ENCODE measurements at regions not wholly inside any gene's neighbourhood (a gene's known extent, or its start where the extent isn't known, plus 50 kb on each side); places are given as distances from the start of the nearest gene placed in this dataset.
"Not testable (repeated sequence)": the region's sequence is repeated elsewhere in the genome, so short reads cannot be mapped to it uniquely, and the experiment has no call there.

DNA sequence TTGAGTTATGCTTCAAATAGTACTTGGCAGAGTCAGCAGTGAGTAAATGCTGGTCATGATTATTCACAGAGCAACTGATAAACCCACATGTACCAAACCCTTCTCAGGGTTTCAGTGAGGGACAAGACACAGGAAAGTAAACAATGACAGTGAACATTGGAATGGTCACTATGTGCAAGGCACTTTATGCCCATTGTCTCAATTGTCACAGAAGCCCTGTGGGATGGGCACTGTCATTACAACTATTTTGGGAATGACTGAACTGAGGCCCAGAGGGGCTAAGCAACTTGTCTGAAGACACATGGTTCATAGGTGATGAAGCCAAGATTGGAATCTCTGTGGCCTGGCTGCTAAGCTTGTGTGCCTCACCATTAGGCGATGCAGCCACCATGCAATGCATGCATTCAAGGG is 238.5 kb downstream of the RBM19 start:
- DNase-seq (ENCODE audit: extremely low read depth, low read depth), result peak; percentile 11

- DNase-seq (ENCODE audit: extremely low read depth, low read depth), result no peak
Measured at GRCh38 chr12:113726254-113726819, 239.8 kb downstream of the RBM19 start.

DNA sequence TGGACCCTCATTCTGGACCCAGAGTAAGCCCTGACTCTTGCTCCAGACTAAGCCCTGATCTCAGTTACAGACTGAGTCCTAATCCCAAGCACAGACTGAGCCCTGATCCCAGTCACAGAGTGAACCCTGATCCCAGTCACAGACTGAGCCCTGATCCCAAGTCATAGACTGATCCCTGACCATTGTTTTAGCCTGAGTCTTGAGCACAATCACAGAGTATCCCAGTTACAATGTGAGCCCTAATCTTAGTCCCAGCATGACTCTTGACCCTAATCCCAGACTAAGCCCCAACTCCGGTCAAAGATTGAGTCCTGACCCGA is 240.6 kb downstream of the RBM19 start:
- DNase-seq (ENCODE audit: extremely low read depth, low read depth), result no peak

GRCh38 chr12:113724794-113725556 is 241.2 kb downstream of the RBM19 start:
- no peak for DNase-seq (ENCODE audit: extremely low read depth, low read depth)

DNA sequence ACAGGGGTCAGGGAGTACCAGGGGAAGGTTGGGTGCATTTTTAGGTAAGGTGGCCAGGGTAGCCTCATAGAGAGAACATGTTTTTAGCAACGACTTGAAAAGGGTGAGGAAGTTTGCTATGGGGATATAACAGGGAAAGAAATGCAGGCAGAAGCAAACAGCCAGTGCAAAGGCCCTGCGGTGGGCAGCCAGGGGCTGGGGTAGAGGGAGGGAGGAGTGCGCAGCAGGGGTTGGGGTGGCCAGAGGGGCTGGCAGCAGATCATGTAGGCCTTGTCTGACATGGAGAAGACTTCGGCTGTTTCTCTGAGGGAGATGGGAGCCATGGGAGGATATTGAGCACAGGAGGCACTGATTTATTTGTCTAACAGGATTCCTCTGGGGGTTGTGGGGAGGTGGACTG is 242.5 kb downstream of the RBM19 start:
- no peak for DNase-seq (ENCODE audit: extremely low read depth, low read depth)

GRCh38 chr12:113722747-113723146 is 243.4 kb downstream of the RBM19 start:
- DNase-seq (ENCODE audit: extremely low read depth, low read depth), result no peak

DNA sequence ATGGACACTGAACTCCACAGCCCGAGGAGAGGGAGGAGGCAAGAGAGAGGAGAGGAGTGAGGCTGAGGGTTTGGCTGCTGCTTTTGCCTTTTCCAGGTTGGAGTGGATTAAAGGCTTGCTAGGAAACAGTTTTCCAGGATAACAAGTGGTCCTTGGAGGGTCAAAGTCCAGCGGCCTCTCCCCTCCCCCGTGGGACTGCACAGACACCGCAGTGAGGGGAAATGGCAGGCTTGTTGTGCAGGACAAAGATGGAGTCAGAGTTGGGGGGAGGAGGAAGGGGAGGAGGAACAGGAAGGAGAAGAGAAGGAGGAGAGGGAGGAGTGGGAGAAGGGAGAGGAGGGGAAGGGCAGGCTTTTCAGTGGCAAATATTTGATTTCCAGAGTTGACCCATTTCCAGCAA is 245.5 kb downstream of the RBM19 start:
- no peak for DNase-seq (ENCODE audit: extremely low read depth, low read depth)

DNA sequence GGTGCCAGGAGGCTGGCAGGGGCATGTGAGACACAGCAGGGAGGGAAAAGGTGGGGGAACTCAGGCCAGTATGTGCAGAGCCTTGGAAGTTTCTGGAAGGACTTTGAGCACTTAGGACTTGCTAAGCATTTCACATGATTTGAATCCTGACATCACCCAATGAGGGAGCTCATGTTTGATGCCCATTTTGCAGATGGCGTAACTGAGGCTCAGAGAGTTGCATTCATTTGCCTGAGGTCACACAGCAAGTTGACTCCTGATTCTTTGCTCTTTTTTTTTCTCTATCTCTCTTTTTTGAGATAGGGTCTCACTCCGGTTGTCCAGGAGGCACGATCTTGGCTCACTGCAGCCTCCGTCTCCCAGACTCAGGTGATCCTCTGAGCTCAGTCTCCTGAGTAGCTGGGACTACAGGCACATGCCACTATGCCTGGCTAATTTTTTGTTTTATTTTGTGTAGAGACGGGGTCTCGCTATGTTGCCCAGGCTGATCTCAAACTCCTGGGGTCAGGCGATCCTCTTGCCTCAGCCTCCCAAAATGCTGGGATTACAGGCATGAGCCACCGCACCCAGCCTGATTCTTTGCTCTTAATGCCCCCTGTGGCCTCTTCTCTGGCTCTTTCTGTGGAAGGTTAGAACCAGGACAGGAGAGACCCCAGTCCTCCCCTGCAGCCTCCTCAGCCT is 246.1 kb downstream of the RBM19 start:
- DNase-seq (ENCODE audit: extremely low read depth, low read depth), result no peak

DNA sequence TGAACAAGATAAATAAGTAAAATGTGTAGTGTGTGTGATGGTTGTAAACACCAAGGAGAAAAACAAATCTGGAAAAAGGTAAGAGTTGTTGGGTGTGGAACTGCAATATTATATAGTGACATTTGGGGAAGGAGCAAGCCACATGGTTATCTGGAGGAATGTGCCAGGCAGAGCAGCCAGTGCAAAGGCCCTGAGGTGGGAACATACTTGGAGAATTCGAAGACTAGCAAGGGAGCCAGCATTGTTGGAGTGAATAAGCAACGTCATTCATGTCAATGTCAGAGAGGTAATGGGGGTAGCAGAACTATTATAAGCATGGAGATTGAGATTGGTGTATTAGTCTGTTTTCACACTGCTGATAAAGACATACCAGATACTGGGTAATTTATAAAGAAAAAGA is 241.5 kb upstream of the LHX5 start:
- no peak for DNase-seq (ENCODE audit: extremely low read depth, low read depth)

DNA sequence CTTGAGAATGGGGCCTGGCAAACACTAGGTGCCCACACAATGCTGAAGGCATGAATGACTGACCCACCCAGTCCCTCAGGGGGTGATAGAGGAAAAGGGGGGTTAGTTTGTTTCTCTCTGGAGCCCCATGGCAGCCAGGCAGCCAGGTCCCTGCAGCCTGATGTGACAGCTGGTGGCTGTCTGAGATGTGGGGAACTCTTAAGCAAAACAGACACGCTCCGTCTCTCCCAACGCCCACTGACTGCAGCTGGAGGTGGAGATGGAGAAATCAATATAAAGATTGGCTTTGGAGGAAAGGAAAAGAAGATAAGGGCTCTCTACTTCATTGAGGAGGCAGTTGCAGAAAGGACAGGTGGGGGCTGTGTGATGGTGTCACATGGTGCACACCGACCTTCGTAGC is 240.8 kb upstream of the LHX5 start:
- DNase-seq (ENCODE audit: extremely low read depth, low read depth), result no peak

DNA sequence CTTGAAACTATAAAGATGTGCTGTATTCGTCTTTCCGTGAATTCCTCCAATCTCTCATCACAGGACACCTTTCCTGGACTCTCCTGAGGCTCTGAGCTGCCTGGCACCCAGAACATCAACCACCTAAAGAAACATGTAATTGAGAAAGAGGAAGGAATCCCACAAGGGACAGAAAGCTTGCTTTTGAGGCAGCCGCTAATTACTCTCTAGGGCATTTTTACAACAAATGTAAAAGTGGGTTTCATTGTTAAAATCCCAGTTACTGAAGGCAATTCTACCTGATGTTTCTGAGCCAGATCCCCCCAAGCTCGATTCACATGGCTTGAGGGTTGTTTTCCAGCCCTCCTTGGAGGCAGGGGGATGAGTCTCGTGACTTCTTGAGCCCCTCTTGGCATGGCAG is 238.5 kb upstream of the LHX5 start:
- no peak for DNase-seq (ENCODE audit: extremely low read depth, low read depth)

DNA sequence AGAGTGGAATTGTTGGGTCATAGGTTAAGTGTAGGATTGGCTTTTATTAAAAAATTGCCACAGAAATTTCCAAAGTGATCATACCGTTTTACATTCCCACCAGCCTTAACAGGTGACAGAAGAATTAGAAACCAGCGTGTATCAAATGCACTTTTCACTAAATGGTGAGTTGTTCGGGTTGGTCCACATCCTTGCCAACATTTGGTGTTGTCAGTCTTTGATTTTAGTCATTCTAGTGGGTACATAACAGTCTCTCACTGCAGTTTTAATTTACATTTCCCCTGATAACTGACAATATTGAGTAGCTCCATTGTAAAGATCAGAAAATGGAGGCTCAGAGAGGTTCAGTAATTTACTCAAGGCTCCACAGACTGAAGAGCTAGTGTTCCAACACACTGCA is 237.8 kb upstream of the LHX5 start:
- DNase-seq (ENCODE audit: extremely low read depth, low read depth), result no peak

DNA sequence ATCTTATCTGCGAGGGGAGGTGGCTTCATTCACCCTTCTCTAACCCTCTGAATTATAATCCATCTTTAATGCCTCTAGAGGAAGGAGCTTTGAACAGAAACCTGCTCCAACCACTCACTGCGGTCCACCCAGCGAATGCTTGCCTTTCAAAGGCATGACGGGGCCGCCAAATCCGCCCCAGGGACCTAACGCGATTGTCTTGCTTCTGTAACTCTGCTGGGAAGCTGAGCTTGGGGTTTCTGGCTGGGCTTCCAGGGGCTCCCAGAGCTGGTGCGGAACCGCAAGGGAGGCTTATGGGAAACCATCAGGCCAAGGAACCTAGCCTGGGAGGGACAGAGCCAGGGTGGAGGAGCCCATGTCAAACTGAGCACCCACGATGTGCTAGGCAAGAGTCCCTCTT is 231.2 kb upstream of the LHX5 start:
- DNase-seq (ENCODE audit: extremely low read depth, low read depth), result no peak

DNA sequence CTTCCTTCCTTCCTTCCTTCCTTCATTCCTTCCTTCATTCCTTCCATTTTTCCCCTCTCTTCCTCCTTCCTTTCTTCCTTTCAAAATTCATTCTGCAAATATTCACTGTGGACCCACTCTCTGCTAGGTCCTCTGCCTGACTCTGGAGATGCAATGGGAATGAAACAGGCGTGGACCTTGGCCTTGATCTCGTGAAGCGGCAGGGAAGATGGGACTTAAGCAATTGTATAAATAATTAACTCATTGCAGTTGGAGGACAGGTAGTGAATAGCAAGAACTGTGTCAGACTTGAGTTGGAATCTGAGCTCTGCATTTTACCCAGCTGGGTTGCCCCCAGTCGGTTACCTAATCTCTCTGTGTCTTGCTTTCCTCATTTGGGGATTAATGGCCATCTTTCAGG is 230.6 kb upstream of the LHX5 start:
- DNase-seq (ENCODE audit: extremely low read depth, low read depth), result no peak

GRCh38 chr12:113700943-113701342 is 229.3 kb upstream of the LHX5 start:
- DNase-seq (ENCODE audit: extremely low read depth, low read depth), result no peak

DNA sequence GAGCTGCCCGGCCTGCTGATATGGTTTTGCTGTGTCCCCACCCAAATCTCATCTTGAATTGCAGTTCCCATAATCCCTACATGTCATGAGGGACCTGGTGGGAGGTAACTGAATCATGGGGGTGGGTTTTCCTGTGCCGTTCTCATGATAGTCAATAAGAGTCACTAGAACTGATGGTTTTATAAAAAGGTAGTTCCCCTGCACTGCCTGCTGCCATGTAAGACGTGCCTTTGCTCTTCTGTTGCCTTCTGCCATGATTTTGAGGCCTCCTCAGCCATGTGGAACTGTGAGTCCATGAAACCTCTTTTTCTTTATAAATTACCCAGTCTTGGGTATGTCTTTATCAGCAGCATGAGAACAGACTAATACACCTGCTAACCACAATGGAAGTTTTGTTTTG is 228.3 kb upstream of the LHX5 start:
- DNase-seq (ENCODE audit: extremely low read depth, low read depth), result not testable (repeated sequence)

DNA sequence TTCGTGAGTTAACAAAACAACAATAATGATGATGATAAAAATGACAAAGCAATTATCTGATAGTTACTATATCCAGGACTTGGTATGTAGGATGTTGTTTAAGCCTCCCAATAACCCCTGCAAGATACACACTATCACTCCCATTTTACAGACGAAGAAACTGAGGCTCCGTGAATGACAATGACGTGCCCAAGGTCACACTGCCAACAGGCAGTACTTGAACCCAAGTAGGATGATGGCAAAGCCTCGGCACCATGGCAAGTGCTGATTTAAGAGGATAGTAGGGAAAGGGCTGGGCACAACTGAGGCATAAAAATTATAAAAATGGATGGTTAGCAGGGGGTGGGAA is 226.8 kb upstream of the LHX5 start:
- DNase-seq (ENCODE audit: extremely low read depth, low read depth), result no peak

DNA sequence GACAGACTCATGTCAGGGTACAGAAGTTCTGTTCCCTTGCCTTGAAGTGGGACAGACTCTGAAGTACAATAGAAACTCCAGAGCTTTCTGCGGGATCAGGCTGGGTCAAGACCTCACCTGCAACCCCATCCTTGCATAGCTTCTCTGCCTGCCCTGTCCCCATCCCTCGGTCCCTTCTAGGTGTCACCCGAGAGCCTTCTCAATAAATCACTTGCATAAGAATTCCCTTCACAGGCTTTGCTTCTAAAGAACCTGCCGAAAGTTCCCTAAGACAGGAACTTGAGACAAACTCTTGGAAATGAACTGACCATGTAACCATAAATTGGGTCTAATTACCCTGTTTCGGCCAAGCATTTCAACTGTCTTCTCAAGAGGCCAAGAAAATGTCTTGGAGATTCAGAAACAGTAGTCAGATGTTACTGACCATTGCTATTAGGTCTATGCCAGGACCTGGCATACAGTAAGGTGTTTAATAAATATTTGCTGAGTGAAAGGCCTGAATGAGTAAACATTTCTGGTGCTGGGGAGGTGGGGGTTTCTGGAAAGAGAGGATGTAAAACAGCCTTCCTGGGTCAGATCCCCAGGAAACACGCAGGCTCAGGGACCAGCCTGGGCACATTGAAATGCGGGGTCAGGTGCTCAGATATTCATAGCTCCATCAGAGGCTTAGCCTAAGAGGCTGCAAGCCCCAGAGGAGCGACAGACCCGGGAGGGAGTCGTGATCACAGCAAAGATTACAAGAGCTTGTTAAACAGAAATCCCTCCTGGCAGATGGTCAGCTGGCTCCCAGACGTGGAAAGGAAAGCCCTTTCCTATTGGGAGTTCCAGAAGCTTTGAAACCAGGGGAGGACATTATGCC is 226.2 kb upstream of the LHX5 start:
- DNase-seq (ENCODE audit: extremely low read depth, low read depth), result no peak

DNA sequence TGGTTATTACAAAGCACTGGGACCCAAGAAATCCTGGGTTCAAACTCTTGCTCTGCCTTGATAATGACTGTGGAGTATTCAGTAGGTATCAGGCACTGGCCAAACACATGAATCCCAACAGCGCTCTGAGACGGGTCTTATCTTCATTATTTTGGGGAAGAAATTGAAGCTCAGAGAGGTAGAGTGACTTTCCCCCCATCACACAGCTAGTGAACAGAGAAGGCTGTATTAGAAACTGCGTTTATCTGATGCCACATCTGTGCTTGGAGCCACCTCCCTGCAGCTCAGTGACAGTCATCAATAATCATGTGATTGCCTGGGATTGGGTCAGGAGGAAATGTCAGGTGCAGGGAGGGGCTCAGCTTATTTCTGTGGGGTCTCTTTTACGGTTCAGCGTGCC is 225.4 kb upstream of the LHX5 start:
- no peak for DNase-seq (ENCODE audit: extremely low read depth, low read depth)

GRCh38 chr12:113693693-113694092 is 222.0 kb upstream of the LHX5 start:
- DNase-seq (ENCODE audit: extremely low read depth, low read depth), result no peak

DNA sequence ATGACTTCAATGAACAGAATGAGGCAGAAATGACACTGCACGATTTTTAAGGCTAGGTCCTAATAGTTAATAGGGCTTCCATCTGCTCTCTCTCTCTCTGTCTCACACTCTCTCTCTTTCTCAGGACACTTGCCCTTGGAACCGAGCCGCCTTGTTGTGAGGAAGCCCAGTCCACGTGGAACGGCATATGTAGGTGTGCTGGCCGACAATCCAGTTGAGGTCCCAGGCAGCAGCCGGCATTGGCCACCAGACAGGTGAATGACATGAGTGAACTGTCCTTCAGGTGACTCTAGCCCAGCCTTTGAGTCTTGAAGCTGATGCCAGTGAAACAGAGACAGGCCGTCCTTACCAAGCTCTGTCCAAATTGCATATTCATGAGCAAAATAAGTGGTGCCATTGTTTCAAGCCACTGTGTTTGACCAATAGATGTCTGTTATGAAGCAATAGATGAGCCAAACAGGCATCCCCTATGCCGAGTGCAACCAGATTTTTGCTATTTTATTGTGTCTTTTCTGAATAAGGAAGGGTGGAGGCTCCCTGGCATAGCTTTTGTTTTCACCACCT is 217.5 kb upstream of the LHX5 start:
- DNase-seq (ENCODE audit: extremely low read depth, low read depth), result no peak

Measured in NCI-H460 (cell line).